Inferior parietal cortex (tissue), 1 donor: ENCODE measurements at regions not wholly inside any gene's neighbourhood (a gene's known extent, or its start where the extent isn't known, plus 50 kb on each side); places are given as distances from the start of the nearest gene placed in this dataset.

Experiments used
- DNase-seq: peaks from one replicate; pipeline ENCODE4 v3.0.0-alpha.2; 2016; ENCODE audit errors: extremely low spot score

DNA sequence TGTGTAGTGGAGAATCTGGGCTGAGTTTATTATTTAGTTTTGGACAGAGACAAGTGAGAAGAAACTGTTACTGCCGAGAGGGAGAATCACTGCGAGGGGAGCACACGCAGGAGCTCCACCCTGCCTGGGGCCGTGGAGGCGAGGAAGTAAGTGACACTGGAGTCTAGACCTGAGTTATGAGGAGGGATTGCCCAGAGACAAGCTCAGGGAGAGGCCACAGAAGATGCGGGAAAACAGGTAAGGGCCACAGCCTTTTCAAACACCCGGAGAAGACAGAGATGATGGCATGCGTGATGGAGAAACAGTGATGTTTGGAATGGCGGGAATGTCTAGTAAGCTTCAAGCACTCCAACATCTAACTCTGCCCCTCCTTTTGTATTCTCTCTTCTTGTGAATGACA is 84.1 kb downstream of the TNFSF11 start:
- DNase-seq = no peak

DNA sequence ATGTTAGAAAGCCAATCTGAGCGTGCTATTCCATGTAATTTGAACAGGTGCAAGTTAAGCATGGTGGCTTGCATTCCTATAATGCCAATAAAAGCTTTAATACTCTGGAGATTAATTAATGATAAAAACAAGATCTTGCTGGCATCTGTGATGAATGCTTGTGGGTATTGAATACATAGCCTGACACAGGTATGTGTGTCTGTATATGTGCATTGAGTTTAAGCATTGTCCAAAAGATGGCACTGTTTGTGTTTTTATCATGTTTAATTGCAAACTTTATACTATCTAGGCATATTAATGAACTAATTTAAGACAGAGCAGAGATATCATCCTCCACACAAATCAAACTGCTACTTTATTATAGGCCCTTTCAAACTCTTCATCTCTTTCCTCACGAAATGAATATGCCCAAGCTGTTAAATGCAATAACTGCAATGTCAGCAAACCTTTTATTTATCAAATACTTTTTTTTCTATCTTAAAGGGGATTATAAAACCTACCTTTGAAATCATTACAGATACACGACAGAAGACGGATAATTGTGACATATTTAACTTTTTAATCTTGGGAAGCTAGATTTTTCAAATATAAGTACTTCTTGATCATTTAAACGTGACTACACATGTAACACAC is 86.5 kb downstream of the TNFSF11 start:
- DNase-seq = no peak

DNA sequence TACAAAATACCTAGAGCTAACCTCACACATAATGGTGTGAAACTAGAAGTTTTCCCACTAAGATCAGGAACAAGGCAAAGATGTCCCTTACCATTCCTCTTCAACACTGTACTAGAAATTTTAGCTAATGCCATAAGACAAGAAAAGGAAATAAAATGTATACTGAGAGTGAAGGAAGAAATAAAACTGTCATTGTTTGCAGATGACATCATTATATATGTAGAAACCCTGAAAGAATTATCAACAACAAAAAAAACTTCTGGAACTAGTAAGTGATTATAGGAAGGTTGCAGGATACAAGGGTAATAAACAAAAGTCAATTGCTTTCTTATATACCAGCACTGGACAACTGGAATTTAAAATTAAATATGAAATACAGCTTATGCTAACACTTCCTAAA is 93.7 kb downstream of the TNFSF11 start:
- DNase-seq = no peak

- no peak for DNase-seq
Measured at GRCh38 chr13:42671502-42671901, 97.5 kb downstream of the TNFSF11 start.

DNA sequence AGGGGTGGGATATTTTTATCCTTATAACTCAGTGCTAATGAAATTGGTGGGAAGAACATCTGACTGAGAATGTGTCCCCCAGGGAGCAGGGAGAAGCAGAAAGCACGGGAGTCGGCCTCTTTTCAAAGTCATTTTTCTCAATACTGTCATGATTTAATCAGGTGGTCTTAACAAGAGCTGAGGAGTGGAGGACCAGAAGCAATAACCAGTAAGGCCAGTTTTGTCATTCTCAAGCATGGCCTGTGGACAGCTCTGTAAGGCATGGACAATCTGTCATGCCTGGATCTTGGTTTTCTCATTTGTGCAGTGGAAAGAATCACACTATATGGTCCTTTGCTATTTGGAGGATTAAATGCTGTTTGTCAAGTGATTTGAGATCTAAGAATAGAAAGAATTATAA is 99.7 kb downstream of the TNFSF11 start:
- DNase-seq = no peak

GRCh38 chr13:42680748-42681147 is 100.6 kb upstream of the FAM216B start:
- no peak for DNase-seq

DNA sequence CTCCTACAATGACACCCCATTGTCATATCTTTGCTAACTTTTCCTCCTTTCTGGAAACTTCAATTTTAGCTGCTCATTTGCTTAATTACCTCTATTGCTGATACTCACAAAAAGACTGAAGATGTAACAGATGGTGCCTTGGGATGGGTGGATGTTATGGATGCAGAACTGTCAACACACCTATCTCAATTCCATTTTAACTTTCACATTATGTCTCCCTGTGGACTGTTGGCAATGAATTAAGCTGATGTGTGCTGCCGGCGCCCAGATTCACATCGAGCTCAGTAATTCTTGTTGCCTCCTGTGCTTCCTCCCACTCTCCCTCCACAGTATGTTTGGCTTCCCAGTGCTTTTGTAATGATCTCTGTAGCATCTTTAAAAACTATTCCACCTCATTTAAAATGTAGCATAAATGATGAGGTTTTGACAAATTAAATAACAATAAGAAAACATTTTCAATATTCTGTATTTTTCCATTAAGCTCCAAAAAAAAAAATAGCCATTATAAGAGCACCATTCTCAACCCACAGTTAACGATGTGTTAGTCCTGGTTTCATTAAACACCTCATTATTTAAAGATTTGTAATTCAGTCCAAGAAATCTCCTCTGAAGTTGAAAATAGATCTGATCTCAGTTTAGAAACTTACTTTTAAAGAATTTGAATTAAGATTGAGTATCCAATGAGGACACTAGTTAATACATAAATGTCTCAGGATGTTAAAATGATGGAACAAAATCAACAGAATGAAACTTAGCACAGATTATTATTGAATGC is 99.9 kb upstream of the FAM216B start:
- DNase-seq = peak; percentile 16

GRCh38 chr13:42684226-42684625 is 97.2 kb upstream of the FAM216B start:
- DNase-seq = no peak

DNA sequence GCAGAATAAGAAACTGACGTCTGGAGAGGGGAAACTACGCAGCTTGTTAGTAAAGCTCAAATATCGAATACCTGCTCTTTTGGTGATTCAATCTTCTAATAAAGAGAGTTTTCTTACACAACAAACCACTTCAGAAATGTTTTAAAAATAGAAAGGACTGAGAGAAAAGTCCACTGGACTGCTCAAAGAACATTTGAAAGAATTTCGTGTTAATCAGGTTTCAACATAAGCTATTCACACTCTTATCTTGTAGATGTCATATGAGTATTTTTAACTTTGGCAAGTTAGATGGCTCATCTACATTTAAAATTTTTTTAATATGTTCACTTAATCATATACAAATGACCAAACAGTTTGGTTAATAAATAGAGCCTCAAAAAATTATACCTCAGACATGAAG is 95.6 kb upstream of the FAM216B start:
- no peak for DNase-seq

DNA sequence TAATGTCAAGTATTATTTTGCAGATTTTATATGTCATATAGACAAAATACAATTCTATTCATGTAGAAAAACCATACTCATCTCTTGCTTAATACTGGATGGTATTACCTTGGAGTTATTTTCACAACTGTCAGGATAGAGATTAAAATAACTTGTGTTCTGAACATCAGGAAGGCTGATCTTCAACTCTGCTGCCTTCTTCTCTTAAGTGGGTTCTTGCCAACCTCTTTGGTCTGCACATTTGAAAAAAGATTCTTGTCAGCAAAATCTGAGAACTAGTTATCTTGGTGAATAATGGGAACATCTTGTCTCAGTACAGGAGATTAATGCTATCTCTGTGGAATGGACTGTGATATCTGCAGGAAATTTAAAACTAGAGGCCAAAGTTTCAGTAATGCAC is 95.2 kb upstream of the FAM216B start:
- DNase-seq = no peak

- DNase-seq = no peak
Measured at GRCh38 chr13:42688821-42689220, 92.6 kb upstream of the FAM216B start.

GRCh38 chr13:42696191-42696590 is 85.2 kb upstream of the FAM216B start:
- DNase-seq = no peak

DNA sequence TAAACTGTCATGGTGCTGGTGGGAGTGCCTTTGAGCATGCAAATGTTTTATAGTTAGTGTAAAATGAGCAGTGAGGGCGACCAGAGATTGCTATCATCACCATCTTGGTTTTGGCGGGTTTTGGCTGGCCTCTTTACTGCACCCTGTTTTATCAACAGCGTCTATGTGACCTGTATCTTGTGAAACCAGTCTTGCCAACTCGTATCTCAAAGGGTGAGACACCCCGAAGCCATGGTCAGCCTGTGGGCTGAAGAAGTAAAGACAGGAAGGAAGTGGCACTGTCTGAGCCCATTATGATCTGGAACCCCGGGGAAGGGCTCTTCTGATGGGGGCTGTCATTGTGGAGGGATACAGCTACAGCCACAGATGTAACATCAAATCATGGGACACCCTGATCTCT is 81.5 kb upstream of the FAM216B start:
- DNase-seq = no peak

DNA sequence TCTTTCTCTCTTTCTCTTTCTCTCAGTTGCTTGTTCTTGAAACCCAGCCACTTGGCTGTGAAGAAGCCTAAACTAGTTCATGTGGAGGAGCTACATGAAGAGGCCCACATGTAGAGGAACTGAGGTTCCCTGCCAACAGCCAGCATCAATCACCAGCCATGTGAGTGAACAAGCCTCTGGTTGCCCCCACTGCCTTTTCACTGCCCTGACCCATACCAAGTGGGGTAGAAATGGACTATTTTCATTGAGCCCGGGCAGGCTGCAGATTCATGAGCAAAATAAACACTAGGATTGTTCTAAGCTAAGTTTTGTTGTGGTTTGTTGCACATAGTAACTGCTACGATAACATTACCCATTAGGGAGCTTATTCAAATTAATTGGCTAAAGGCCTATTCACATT is 78.7 kb upstream of the FAM216B start:
- no peak for DNase-seq

DNA sequence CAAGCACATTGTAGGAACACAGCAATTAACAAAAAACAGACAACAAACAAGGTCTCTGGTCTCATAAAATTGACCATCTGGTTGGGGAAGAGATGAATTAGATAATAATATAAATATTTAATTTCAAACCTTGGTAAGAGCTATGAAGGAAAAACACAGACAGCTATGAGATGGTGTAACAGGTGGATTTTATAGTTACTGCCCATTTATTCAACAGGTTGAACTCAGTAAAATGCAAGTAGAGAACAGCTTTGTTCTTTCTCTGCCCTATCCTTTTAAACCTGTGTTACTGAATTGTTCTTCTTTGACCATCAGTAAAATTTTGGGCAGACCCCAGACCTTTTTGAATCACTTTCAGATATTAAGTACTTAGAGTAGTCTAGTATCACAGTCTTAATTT is 77.6 kb upstream of the FAM216B start:
- DNase-seq = no peak

- DNase-seq = no peak
Measured at GRCh38 chr13:42706286-42706685, 75.1 kb upstream of the FAM216B start.

DNA sequence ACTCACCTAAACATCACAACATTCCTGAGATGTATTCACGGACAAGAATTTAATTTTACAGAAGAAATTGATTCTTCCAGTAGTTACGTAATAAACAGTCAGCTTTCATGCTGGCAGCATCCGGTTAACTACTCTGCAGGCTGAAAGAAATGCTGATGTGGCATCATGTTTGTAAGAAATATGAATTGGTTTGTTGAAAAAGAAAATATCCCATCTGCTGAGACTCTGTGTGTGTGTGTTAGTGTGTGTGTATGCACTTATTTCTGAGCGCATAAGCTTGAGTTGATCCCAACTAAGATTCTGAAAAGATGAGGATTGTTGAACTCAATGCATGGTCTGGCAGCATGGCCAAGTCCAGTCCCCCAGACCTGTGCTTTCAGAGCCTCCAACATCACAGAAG is 74.3 kb upstream of the FAM216B start:
- no peak for DNase-seq

- no peak for DNase-seq
Measured at GRCh38 chr13:42707586-42707985, 73.8 kb upstream of the FAM216B start.

DNA sequence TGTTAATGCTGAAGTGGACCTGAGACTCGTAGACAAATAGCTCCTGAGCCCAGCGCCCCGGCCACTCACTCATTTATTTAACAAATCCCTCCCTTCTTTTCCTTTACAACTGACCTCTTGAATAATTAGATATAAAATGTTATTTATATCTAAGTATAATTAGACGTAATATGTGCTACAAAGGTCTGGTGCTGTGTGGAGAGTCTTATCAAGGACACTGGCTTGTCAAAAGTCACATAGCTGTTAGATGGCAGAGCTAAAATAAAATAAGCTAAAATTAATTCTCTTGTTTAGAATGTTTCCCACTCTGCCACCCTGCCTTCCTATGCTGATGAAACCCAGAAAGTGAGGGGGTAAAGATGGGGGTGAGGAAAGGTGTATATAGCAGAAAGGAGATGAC is 73.0 kb upstream of the FAM216B start:
- DNase-seq = no peak

DNA sequence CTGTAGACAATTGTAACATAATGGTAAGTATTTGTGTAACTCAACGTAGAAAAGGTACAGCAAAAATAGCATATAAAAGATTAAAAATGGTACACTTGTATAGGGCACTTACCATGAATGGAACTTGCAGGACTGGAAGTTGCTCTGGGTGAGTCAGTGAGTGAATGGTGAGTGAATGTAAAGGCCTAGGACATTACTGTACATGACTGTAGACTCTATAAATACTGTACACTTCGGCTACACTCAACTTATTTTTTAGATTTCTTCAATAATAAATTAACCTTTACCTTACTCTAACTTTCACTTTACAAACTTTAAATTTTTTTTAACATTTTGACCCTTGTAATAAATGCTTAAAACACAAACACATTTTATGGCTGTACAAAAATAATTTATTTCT is 72.1 kb upstream of the FAM216B start:
- DNase-seq = no peak

- DNase-seq = no peak
Measured at GRCh38 chr13:42715909-42716308, 65.5 kb upstream of the FAM216B start.

DNA sequence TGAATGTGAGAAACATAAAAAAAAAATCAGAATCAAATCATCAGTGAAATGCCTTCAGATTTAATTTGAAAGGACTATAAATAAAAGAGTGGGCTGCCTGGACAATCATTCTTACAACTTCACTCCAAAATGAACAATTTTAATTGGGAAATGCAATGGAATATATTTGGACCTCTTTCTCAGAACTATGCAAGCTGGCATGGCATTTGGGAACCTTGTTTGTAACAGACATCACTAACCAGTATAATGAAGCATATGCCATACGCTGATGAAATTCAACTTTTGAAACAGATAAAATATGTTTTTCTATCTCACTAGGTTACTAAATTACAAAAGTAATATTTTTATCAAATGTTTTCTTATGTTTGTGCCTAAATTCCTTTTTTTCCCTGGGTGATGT is 64.2 kb upstream of the FAM216B start:
- DNase-seq = no peak

- DNase-seq = no peak
Measured at GRCh38 chr13:42720113-42720857, 61.1 kb upstream of the FAM216B start.
